Left lobe of liver (tissue), 2 donors: ENCODE measurements at regions not wholly inside any gene's neighbourhood (a gene's known extent, or its start where the extent isn't known, plus 50 kb on each side); places are given as distances from the start of the nearest gene placed in this dataset.

Experiments
- ATAC-seq: fragments of 200-7000 bp; cut with Tn5 transposase; one replicate; pipeline ENCODE4 v1.9.1; 2020; ENCODE audit warnings: mild to moderate bottlenecking, moderate library complexity
- DNase-seq: peaks from one replicate; pipeline ENCODE4 v3.0.0-alpha.2; 2020; ENCODE audit warnings: low spot score
- donor health status: DM: no; HTN: no; CAD: no; lungs with moderate emphysema.
- donor health status: DM: no; HTN: yes; CAD: no.

- ATAC-seq: no peak
Observed at GRCh38 chr5:5622806-5623205, 200.3 kb downstream of the ICE1 start.

GRCh38 chr5:5619546-5619945 lies 197.1 kb downstream of the ICE1 start:
- no peak for ATAC-seq
- no peak for DNase-seq

More at GRCh38 chr5:5622806-5623205, 200.3 kb downstream of the ICE1 start:
- no peak for DNase-seq

GRCh38 chr5:5617024-5617423 lies 194.5 kb downstream of the ICE1 start:
- no peak for DNase-seq
- no peak for ATAC-seq

GRCh38 chr5:5616247-5616895 lies 193.9 kb downstream of the ICE1 start:
- ATAC-seq: no peak
- no peak for DNase-seq

- no peak for DNase-seq
Observed at GRCh38 chr5:5615569-5615968, 193.1 kb downstream of the ICE1 start.

GRCh38 chr5:5613261-5613990 lies 190.9 kb downstream of the ICE1 start:
- DNase-seq: no peak
- no peak for ATAC-seq

More at GRCh38 chr5:5615569-5615968, 193.1 kb downstream of the ICE1 start:
- no peak for ATAC-seq

GRCh38 chr5:5612096-5612495 lies 189.6 kb downstream of the ICE1 start:
- DNase-seq (no peak), ATAC-seq (no peak)

GRCh38 chr5:5609935-5610334 lies 187.5 kb downstream of the ICE1 start:
- ATAC-seq (no peak), DNase-seq (no peak)

- no peak for DNase-seq
- ATAC-seq: no peak
Observed at GRCh38 chr5:5605170-5605764, 182.8 kb downstream of the ICE1 start.

- ATAC-seq (no peak), DNase-seq (no peak)
Observed at GRCh38 chr5:5602554-5602953, 180.1 kb downstream of the ICE1 start.

- ATAC-seq: no peak
- no peak for DNase-seq
Observed at GRCh38 chr5:5598547-5599113, 176.2 kb downstream of the ICE1 start.

GRCh38 chr5:5593391-5593790 lies 170.9 kb downstream of the ICE1 start:
- ATAC-seq (no peak), DNase-seq (no peak)

GRCh38 chr5:5592541-5592940 lies 170.1 kb downstream of the ICE1 start:
- no peak for DNase-seq
- no peak for ATAC-seq

- ATAC-seq (no peak), DNase-seq (no peak)
Observed at GRCh38 chr5:5591567-5591966, 169.1 kb downstream of the ICE1 start.

- ATAC-seq (no peak), DNase-seq (no peak)
Observed at GRCh38 chr5:5589857-5590256, 167.4 kb downstream of the ICE1 start.

- no peak for ATAC-seq
- no peak for DNase-seq
Observed at GRCh38 chr5:5588887-5589826, 166.7 kb downstream of the ICE1 start.

GRCh38 chr5:5588386-5588785 lies 165.9 kb downstream of the ICE1 start:
- ATAC-seq: no peak

GRCh38 chr5:5587474-5587873 lies 165.0 kb downstream of the ICE1 start:
- ATAC-seq (no peak), DNase-seq (no peak)

More at GRCh38 chr5:5588386-5588785, 165.9 kb downstream of the ICE1 start:
- no peak for DNase-seq

- DNase-seq (no peak), ATAC-seq (no peak)
Observed at GRCh38 chr5:5586721-5587120, 164.2 kb downstream of the ICE1 start.

GRCh38 chr5:5585751-5586341 lies 163.4 kb downstream of the ICE1 start:
- no peak for ATAC-seq
- no peak for DNase-seq
